GM23248 (cell line): ENCODE measurements at regions not wholly inside any gene's neighbourhood (a gene's known extent, or its start where the extent isn't known, plus 50 kb on each side); places are given as distances from the start of the nearest gene placed in this dataset.

Experiments
- EZH2 ChIP-seq: fragments of 200-600 bp; sonication (generic); IDR thresholded peaks from 2 replicates; pipeline ENCODE4 v1.6.1; 2018; ENCODE audit warnings: antibody characterized with exemption, mild to moderate bottlenecking; ENCODE audit not compliant: insufficient read depth, poor library complexity, severe bottlenecking
- EZH2phosphoT487 ChIP-seq: fragments of 200-600 bp; sonication (generic); IDR thresholded peaks from 2 replicates; pipeline ENCODE4 v1.6.1; 2018; ENCODE audit warnings: antibody characterized with exemption, moderate library complexity, mild to moderate bottlenecking, low read depth; ENCODE audit not compliant: insufficient read depth

GRCh38 chr11:71307811-71308645 is 55.7 kb upstream of the SHANK2 start:
- TF ChIP-seq EZH2 = no peak
- TF ChIP-seq EZH2phosphoT487 = no peak
